ENCODE measurements at regions not wholly inside any gene's neighbourhood (a gene's known extent, or its start where the extent isn't known, plus 50 kb on each side); places are given as distances from the start of the nearest gene placed in this dataset.

DNA sequence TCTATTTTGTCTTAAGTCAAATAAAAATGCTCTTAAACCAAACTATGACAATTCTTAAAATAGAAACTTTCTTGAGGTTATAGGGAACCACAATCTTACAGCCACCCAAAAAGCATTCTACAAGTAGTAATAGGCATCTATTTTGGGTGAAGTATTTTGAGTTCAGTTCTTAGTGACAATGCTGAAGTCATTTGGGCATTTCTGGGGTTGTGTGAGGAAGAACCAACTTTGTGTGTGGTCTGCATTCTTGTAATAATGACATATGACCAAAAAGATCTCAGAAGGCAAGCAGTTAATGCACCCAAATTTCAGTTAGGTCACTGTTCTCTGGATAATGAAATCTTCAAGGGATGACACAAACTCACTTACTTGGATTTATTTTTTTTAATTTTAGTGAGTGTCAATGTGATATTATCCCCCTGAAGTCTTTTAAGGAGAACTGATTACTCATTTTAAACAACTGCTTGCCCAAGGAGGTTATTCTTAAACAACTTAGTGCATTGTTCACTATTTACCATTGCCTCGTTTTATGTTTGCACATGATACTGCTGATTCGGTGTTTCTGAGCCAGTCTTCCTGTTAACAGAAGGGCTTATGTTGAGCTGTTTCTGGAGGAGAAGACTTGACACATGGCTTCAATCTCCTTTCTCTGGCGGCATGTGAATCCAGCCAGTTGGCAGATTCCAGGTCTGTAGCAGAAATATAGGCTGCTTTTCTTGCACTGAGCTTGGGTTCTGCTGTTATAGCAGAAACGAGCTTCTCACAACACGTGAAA, 618.9 kb downstream of the BCKDHB start:
- no peaks in the 10 kb centered on the region for H3K9me3 ChIP-seq
- H3K4me3 ChIP-seq = no peak overlapping the region
- intact Hi-C loops (cut with DNase I) = no loop called here
- no peak overlapping the region for H3K27ac ChIP-seq
- TF ChIP-seq, protein P1, sequence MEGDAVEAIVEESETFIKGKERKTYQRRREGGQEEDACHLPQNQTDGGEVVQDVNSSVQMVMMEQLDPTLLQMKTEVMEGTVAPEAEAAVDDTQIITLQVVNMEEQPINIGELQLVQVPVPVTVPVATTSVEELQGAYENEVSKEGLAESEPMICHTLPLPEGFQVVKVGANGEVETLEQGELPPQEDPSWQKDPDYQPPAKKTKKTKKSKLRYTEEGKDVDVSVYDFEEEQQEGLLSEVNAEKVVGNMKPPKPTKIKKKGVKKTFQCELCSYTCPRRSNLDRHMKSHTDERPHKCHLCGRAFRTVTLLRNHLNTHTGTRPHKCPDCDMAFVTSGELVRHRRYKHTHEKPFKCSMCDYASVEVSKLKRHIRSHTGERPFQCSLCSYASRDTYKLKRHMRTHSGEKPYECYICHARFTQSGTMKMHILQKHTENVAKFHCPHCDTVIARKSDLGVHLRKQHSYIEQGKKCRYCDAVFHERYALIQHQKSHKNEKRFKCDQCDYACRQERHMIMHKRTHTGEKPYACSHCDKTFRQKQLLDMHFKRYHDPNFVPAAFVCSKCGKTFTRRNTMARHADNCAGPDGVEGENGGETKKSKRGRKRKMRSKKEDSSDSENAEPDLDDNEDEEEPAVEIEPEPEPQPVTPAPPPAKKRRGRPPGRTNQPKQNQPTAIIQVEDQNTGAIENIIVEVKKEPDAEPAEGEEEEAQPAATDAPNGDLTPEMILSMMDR (IDR thresholded peaks at IDR 0.05) = no peak
- DNase-seq (ENCODE audit: low spot score in 2 of 2) = no peak
- no peaks in the 10 kb centered on the region for H3K36me3 ChIP-seq
- no peaks in the 10 kb centered on the region for H3K4me1 ChIP-seq
- no peaks in the 10 kb centered on the region for H3K27me3 ChIP-seq

DNA sequence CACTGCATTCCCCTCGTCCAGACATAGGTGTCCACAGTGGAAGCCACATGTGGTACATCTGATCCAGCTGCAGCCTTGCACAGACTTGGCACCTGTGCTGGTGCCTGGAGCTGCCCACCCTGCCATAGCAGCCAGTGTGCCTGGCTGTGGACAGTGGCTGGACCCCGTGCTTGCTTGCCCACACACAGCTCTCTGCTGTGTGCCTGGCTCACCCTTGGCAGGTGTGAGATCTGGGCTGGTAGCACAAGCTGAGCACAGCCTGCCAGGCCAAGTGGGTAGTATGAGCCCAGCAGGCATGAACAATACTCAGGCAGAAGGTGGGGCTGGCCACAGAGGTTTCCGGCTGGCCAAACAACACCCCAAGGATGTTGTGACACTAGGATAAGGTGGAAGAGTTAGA, 614.4 kb downstream of the BCKDHB start:
- no peak overlapping the region for H3K4me3 ChIP-seq
- TF ChIP-seq, protein P1 (IDR thresholded peaks at IDR 0.05) = no peak
- H3K27ac ChIP-seq = no peak overlapping the region
- no peaks in the 10 kb centered on the region for H3K4me1 ChIP-seq
- DNase-seq (ENCODE audit: low spot score in 2 of 2) = no peak
- no peaks in the 10 kb centered on the region for H3K36me3 ChIP-seq
- H3K9me3 ChIP-seq = no peaks in the 10 kb centered on the region
- no peaks in the 10 kb centered on the region for H3K27me3 ChIP-seq
- intact Hi-C loops (cut with DNase I) = no loop called here

DNA sequence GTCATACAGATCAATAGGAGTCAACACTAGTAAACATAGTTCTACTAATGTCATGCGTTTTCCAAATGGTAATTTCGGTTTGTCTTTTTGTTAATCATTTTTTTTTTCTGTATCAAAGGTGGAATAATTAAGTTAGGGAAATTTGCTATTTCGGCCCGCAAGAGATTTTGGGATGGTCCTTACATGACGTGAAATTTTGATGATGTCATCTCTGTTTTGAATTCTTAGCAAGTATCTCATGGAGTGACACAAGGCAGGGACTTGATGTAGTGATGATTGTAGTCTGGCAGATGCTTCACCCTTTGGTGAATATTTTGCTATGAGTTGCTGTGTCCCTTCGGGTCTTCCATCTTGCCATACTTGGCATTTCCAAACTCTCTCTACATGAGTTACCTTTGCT, 608.0 kb downstream of the BCKDHB start:
- DNase-seq (ENCODE audit: low spot score in 2 of 2) = no peak
- H3K4me3 ChIP-seq = no peak overlapping the region
- H3K27ac ChIP-seq = no peak overlapping the region
- TF ChIP-seq, protein P1 (IDR thresholded peaks at IDR 0.05) = no peak
- no peaks in the 10 kb centered on the region for H3K27me3 ChIP-seq
- H3K4me1 ChIP-seq = no peaks in the 10 kb centered on the region
- no peaks in the 10 kb centered on the region for H3K36me3 ChIP-seq
- no peaks in the 10 kb centered on the region for H3K9me3 ChIP-seq
- intact Hi-C loops (cut with DNase I) = no loop called here

DNA sequence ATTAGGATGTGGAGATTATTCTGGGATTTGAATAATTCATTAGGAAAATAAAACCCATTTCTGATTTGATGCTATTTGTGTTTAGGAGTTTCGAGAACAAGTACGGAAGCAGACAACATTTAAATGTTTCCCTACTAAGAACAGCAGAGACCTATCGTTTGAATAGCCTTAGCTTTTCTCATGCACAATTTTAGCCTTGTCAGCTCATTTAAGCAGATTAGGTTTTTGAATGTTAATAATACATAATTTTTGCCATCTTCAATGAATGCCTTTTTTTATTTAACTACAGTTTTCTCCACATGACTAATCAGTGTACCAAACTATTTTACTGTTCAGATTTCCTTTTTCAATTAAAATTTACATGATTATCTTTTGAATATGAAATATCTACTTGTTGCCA, 592.0 kb downstream of the BCKDHB start:
- Histone ChIP-seq H3K36me3 (no peaks in the 10 kb centered on the region), H3K27me3 (no peaks in the 10 kb centered on the region), H3K27ac (no peak overlapping the region), H3K4me1 (no peaks in the 10 kb centered on the region), H3K9me3 (peaks cover 0 to 12% of the 10 kb centered on the region in 2 donors), H3K4me3 (no peak overlapping the region)
- DNase-seq (ENCODE audit: low spot score in 2 of 2) = no peak
- TF ChIP-seq, protein P1 (IDR thresholded peaks at IDR 0.05) = no peak
- intact Hi-C loops (cut with DNase I) = no loop called here

DNA sequence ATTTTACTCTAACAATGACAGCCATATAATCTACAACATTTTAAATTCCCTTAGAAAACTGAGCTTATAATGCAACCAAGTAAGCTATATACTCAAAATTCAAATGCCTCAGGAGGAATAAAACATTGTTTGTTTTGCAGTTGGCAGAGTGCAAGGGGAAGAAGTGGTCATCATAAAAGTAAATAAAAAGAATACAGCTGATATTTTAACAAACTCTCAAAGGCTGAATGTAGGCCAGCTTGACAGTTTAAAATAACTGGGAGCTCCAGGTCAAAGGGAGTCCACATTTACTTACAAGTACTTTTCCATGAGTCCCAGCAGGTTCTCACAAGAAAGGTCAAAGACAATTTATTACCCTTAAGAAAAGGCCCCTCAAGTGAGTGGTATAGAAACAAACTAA, 589.8 kb downstream of the BCKDHB start:
- H3K9me3 ChIP-seq = peaks cover 0 to 12% of the 10 kb centered on the region in 2 donors
- intact Hi-C loops (cut with DNase I) = no loop called here
- TF ChIP-seq, protein P1 (IDR thresholded peaks at IDR 0.05) = no peak
- H3K4me1 ChIP-seq = no peaks in the 10 kb centered on the region
- no peaks in the 10 kb centered on the region for H3K27me3 ChIP-seq
- H3K27ac ChIP-seq = no peak overlapping the region
- H3K4me3 ChIP-seq = no peak overlapping the region
- DNase-seq (ENCODE audit: low spot score in 2 of 2) = no peak
- H3K36me3 ChIP-seq = no peaks in the 10 kb centered on the region
